GM12878 (cell line): ENCODE measurements at regions not wholly inside any gene's neighbourhood (a gene's known extent, or its start where the extent isn't known, plus 50 kb on each side); places are given as distances from the start of the nearest gene placed in this dataset.
A peak's percentile ranks its signal among the peaks of the same experiment; 100 is the strongest.
"Not testable (repeated sequence)": the region's sequence is repeated elsewhere in the genome, so short reads cannot be mapped to it uniquely, and the experiment has no call there.

Experiments
- ATAC-seq: fragments of 200-7000 bp; cut with Tn5 transposase; 3 replicates; pipeline ENCODE4 v1.9.1; 2020; ENCODE audit warnings: mild to moderate bottlenecking, moderate library complexity
- BruUV-seq: library from RNA; stranded (reverse); fragments of 400-500 nt; replicated peaks from 2 replicates; lab custom pipeline; 2021; lab: Mats Ljungman, UMichigan
- CTCF ChIA-PET: fragments of 300-600 bp; sonication (Branson Sonifier 250); formaldehyde crosslinking; extraction: SDS; loops from one replicate; lab custom pipeline; 2021; ENCODE audit warnings: inconsistent platforms; lab: Yijun Ruan, JAX
- POLR2A ChIA-PET: fragments of 350-600 bp; formaldehyde crosslinking; extraction: SDS; loops from one replicate; lab custom pipeline; 2021; ENCODE audit warnings: inconsistent platforms; lab: Charles Lee
- RAD21 ChIA-PET: fragments of 300-600 bp; sonication (Branson Sonifier 250); formaldehyde crosslinking; loops from one replicate; lab custom pipeline; 2023; ENCODE audit warnings: antibody characterized with exemption; ENCODE audit not compliant: unreplicated experiment; lab: Charles Lee
- SMC1A ChIA-PET: fragments of 300-600 bp; sonication (Branson Sonifier 250); formaldehyde crosslinking; loops from one replicate; lab custom pipeline; 2023; ENCODE audit not compliant: unreplicated experiment, uncharacterized antibody; lab: Charles Lee
- DNase-seq: peaks from one replicate; pipeline ENCODE4 v3.0.0-alpha.2; 2011; ENCODE audit warnings: low read depth, low spot score
- FAIRE-seq: peaks from 3 replicates; lab custom pipeline; 2011; peaks lifted over from hg19 to GRCh38; lab: Jason Lieb, UNC
- H2AFZ ChIP-seq: 2 replicates; pipeline ENCODE4 v1.6.0; 2011; ENCODE audit warnings: low read depth, low read length, control low read depth; ENCODE audit not compliant: control insufficient read depth
- H3K27ac ChIP-seq: 2 replicates; pipeline ENCODE4 v1.5.1; 2011; ENCODE audit warnings: control low read depth; ENCODE audit not compliant: control insufficient read depth, insufficient read depth
- H3K27me3 ChIP-seq, 2 experiments: replicated peaks in 1 of 2; 2 replicates each; pipeline versions ENCODE4 v1.6.0 to v1.6.1; 2011; ENCODE audit warnings: low read length in 1 of 2; ENCODE audit not compliant: control insufficient read depth in 2 of 2, insufficient read depth in 2 of 2
- H3K36me3 ChIP-seq, 2 experiments: 2 replicates each; pipeline ENCODE4 v1.5.1; 2011; ENCODE audit warnings: low read length in 1 of 2; ENCODE audit not compliant: control insufficient read depth in 2 of 2, insufficient read depth in 2 of 2
- H3K4me1 ChIP-seq: 2 replicates; pipeline ENCODE4 v1.6.1; 2011; ENCODE audit warnings: mild to moderate bottlenecking, low read length, moderate library complexity, mixed read lengths; ENCODE audit not compliant: control insufficient read depth, insufficient read depth
- H3K4me2 ChIP-seq: 2 replicates; pipeline ENCODE4 v1.6.0; 2011; ENCODE audit warnings: control low read depth; ENCODE audit not compliant: control insufficient read depth, insufficient read depth
- H3K4me3 ChIP-seq: fragments of 200-600 bp; sonication (generic); 2 replicates; pipeline ENCODE4 v1.5.1; 2016
- H3K79me2 ChIP-seq: 2 replicates; pipeline ENCODE4 v1.6.0; 2011; ENCODE audit warnings: low read length; ENCODE audit not compliant: control insufficient read depth, insufficient read depth
- H3K9ac ChIP-seq: 2 replicates; pipeline ENCODE4 v1.8.0; 2011; ENCODE audit warnings: low read length, control low read depth, mixed read lengths; ENCODE audit not compliant: control insufficient read depth, insufficient read depth
- H3K9me3 ChIP-seq: replicated peaks from 3 replicates; pipeline ENCODE4 v1.5.1; 2011; ENCODE audit warnings: mild to moderate bottlenecking, low read length; ENCODE audit not compliant: control insufficient read depth, insufficient read depth
- H4K20me1 ChIP-seq: 2 replicates; pipeline ENCODE4 v1.6.0; 2011; ENCODE audit not compliant: control insufficient read depth, insufficient read depth
- FOS ChIP-seq: IDR thresholded peaks from 3 replicates; pipeline ENCODE4 v1.6.1; 2011; ENCODE audit warnings: borderline replicate concordance; ENCODE audit not compliant: insufficient read length; ENCODE audit errors: extremely low read depth
- JUNB ChIP-seq: IDR thresholded peaks from 2 replicates; pipeline ENCODE4 v1.6.1; 2016; ENCODE audit warnings: antibody characterized with exemption, mild to moderate bottlenecking
- NRF1 ChIP-seq: conservative IDR thresholded peaks from 2 replicates; pipeline ENCODE4 v1.6.1; 2011; ENCODE audit warnings: mild to moderate bottlenecking, low read depth, low read length, improper control_type of control experiment
- RAD51 ChIP-seq: fragments of 450-650 bp; IDR thresholded peaks from 2 replicates; pipeline ENCODE4 v1.6.1; 2016; ENCODE audit warnings: moderate library complexity, mild to moderate bottlenecking, inconsistent platforms
- WGBS: methylation state at CpG from one replicate; pipeline ENCODE4 v1.1.6; 2016; ENCODE audit warnings: low lambda C conversion rate; ENCODE audit not compliant: insufficient replicate concordance, insufficient coverage; ENCODE audit errors: missing lambda C conversion rate; 5-methylcytosine and 5-hydroxymethylcytosine counted together
- in situ Hi-C: fragments of 300-500 bp; cut with MboI; formaldehyde crosslinking; loops from 9 replicates; pipeline ENCODE4 v1.14.3; 2018; ENCODE audit warnings: mixed read lengths
- intact Hi-C: fragments of 100-400 bp; cut with micrococcal nuclease; formaldehyde crosslinking; loops from one replicate; pipeline ENCODE4 v1.14.2; 2022; ENCODE audit not compliant: unreplicated experiment

DNA sequence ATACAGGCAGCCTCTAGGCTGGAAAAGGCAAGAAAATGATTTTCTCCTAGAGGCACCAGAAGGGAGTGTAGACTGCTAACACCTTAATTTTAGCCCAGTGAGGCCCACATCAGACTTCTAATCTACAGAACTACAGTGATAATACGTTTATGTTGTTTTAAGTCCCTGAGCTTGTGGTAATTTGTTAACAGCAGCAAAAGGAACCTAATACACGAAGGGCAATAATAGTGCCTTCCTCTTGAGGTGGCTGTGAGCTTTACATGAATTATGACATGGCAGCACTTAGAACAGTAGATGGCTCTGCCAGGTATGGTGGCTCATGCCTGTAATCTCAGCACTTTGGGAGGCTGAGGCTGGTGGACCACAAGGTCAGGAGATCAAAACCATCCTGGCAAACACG lies 118.8 kb downstream of the ZNF664 start:
- in situ Hi-C loops (no loop called here), intact Hi-C loops (no loop called here)
- ChIA-PET RAD21 (no interaction called here), CTCF (no interaction called here), POLR2A (no interaction called here), SMC1A (no interaction called here)
- H3K4me1 ChIP-seq, result no peaks in the 10 kb centered on the region
- H3K4me2 ChIP-seq, result no peak overlapping the region
- H3K27me3 ChIP-seq, result no peaks in the 10 kb centered on the region
- TF ChIP-seq JUNB (no peak), NRF1 (no peak), FOS (no peak), RAD51 (no peak)
- H3K4me3 ChIP-seq, result no peak overlapping the region
- no peak overlapping the region for H2AFZ ChIP-seq
- no TSS peak for BruUV-seq
- no peak overlapping the region for H3K27ac ChIP-seq
- H3K36me3 ChIP-seq, result no peaks in the 10 kb centered on the region
- DNase-seq (no peak), FAIRE-seq (no peak), ATAC-seq (no peak)
- 35% methylated on average over 3 of the region's 3 CpGs for WGBS
- no peaks in the 10 kb centered on the region; the same call in 1 of the 3 replicates for H3K9me3 ChIP-seq
- H3K9ac ChIP-seq, result no peak overlapping the region
- H3K79me2 ChIP-seq, result no peaks in the 10 kb centered on the region
- no peaks in the 10 kb centered on the region for H4K20me1 ChIP-seq

DNA sequence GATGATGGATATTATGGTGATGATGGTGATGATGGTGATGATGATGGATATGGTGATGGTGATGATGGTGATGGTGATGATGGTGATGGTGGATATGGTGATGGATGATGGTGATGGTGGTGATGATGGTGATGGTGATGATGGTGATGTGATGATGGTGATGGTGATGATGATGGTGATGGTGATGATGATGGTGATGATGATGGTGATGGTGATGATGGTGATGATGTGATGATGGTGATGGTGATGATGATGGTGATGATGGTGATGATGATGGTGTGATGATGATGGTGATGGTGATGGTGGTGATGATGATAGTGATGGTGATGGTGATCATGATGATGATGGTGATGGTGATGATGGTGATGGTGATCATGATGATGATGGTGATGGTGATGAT lies 119.5 kb downstream of the ZNF664 start:
- POLR2A ChIA-PET, intact Hi-C loops: not testable (repeated sequence)

More for the DNA sequence above, 119.5 kb downstream of the ZNF664 start:
- H3K27ac ChIP-seq, in situ Hi-C loops, RAD21 ChIA-PET, H2AFZ ChIP-seq, SMC1A ChIA-PET, H4K20me1 ChIP-seq, H3K79me2 ChIP-seq, H3K9me3 ChIP-seq, H3K4me3 ChIP-seq, H3K27me3 ChIP-seq, H3K4me1 ChIP-seq, H3K4me2 ChIP-seq, H3K9ac ChIP-seq, ATAC-seq, BruUV-seq, DNase-seq, CTCF ChIA-PET, H3K36me3 ChIP-seq: not testable (repeated sequence)
- peak; percentile 27 for FAIRE-seq
